Transverse colon (tissue), 4 donors: ENCODE measurements at regions not wholly inside any gene's neighbourhood (a gene's known extent, or its start where the extent isn't known, plus 50 kb on each side); places are given as distances from the start of the nearest gene placed in this dataset.

Experiments used
- DNase-seq: peaks from one replicate; pipeline ENCODE4 v3.0.0-alpha.2; 2019
- H3K27ac ChIP-seq, 4 donors: fragments of 200-600 bp; sonication (generic); 2 replicates each; pipeline ENCODE4 v1.5.1; 2016 to 2018; ENCODE audit warnings: inconsistent platforms in 4 of 4
- H3K27me3 ChIP-seq: fragments of 200-600 bp; sonication (generic); 2 replicates; pipeline ENCODE4 v1.5.1; 2017; ENCODE audit warnings: inconsistent platforms
- H3K36me3 ChIP-seq, 4 donors: fragments of 200-600 bp; sonication (generic); 2 replicates each; pipeline ENCODE4 v1.5.1; 2017 to 2019; ENCODE audit warnings: inconsistent platforms in 4 of 4
- H3K4me1 ChIP-seq, 4 donors: fragments of 200-600 bp; sonication (generic); 2 replicates each; pipeline ENCODE4 v1.5.1; 2017 to 2020; ENCODE audit warnings: inconsistent platforms in 4 of 4
- H3K4me3 ChIP-seq, 4 donors: fragments of 200-600 bp; sonication (generic); 1 replicate in 1 of 4; 2 replicates in 3 of 4; pipeline versions ENCODE4 v1.5.1 to v1.6.1; 2017 to 2019; ENCODE audit warnings: inconsistent platforms in 4 of 4
- H3K9me3 ChIP-seq, 2 donors: fragments of 200-600 bp; sonication (generic); 2 replicates each; pipeline ENCODE4 v1.5.1; 2017 to 2019; ENCODE audit warnings: inconsistent platforms in 2 of 2
- CTCF ChIP-seq, 5 experiments: fragments of 200-600 bp in 3 of 5; fragments of 450-650 bp in 2 of 5; sonication (generic) in 3 of 5; IDR thresholded peaks; 1 replicate in 2 of 5; 2 replicates in 3 of 5; pipeline ENCODE4 v1.5.1; 2016 to 2017; ENCODE audit warnings: antibody characterized with exemption in 5 of 5, inconsistent platforms in 3 of 5, mild to moderate bottlenecking in 2 of 5, moderate library complexity in 1 of 5
- EP300 ChIP-seq: sonication (generic); formaldehyde crosslinking; IDR thresholded peaks from one replicate; pipeline ENCODE4 v1.6.1; 2017; ENCODE audit warnings: antibody characterized with exemption, low read depth
- POLR2A ChIP-seq: fragments of 450-650 bp; IDR thresholded peaks from one replicate; pipeline ENCODE4 v1.6.1; 2016; ENCODE audit warnings: antibody characterized with exemption, mild to moderate bottlenecking, moderate library complexity
- POLR2AphosphoS5 ChIP-seq, 3 donors: sonication (generic); formaldehyde crosslinking; IDR thresholded peaks; one replicate each; pipeline ENCODE4 v1.6.1; 2016; ENCODE audit warnings: antibody characterized with exemption in 3 of 3
- WGBS, 2 donors: methylation state at CpG; one replicate each; pipeline ENCODE4 v1.1.5; 2018; ENCODE audit warnings: low coverage in 1 of 2; 5-methylcytosine and 5-hydroxymethylcytosine counted together
- in situ Hi-C, 4 donors: fragments of 200-750 bp; cut with MboI; loops; one replicate each; pipeline versions ENCODE4 v1.15.0 to v1.15.1; 2017; ENCODE audit warnings: low sequenced_read_pairs in 3 of 4, low pct_ligation_motif_present in 1 of 4, low pct_unique_long_range_greater_than_20kb in 1 of 4
- intact Hi-C: fragments of 100-400 bp; cut with DNase I; formaldehyde crosslinking; loops from one replicate; pipeline ENCODE4 v1.15.1; 2023; ENCODE audit warnings: low total_unique reads

GRCh38 chr16:55179411-55179810 lies 144.6 kb upstream of the IRX6 start:
- H3K4me3 ChIP-seq: no peak overlapping the region
- no peak overlapping the region for H3K27ac ChIP-seq
- DNase-seq: no peak
- H3K36me3 ChIP-seq: no peaks in the 10 kb centered on the region
- 29 to 35% methylated on average over 1 of the region's 1 CpG for WGBS, 2 donors
- TF ChIP-seq POLR2A (no peak), EP300 (no peak), CTCF (IDR thresholded peaks at IDR 0.05) (no peak), POLR2AphosphoS5 (IDR thresholded peaks at IDR 0.05) (no peak)
- no peaks in the 10 kb centered on the region for H3K9me3 ChIP-seq
- in situ Hi-C loops: no loop called here
- intact Hi-C loops: no loop called here
- H3K27me3 ChIP-seq: peaks cover 5% of the 10 kb centered on the region
- H3K4me1 ChIP-seq: no peaks in the 10 kb centered on the region

- no peaks in the 10 kb centered on the region for H3K4me1 ChIP-seq
- peaks cover 5% of the 10 kb centered on the region for H3K27me3 ChIP-seq
- no peak for DNase-seq
- WGBS, 2 donors: 76 to 79% methylated on average over 2 to 15 of the region's 15 CpGs
- H3K4me3 ChIP-seq: no peak overlapping the region
- no peaks in the 10 kb centered on the region for H3K9me3 ChIP-seq
- H3K27ac ChIP-seq: no peak overlapping the region
- in situ Hi-C loops: no loop called here
- no peaks in the 10 kb centered on the region for H3K36me3 ChIP-seq
- intact Hi-C loops: no loop called here
- no peak for TF ChIP-seq POLR2AphosphoS5 (IDR thresholded peaks at IDR 0.05)
- no peak for TF ChIP-seq POLR2A
- TF ChIP-seq CTCF (IDR thresholded peaks at IDR 0.05): no peak
- TF ChIP-seq EP300: no peak
These were observed 144.0 kb upstream of the IRX6 start for GRCh38 chr16:55179852-55180585.

GRCh38 chr16:55184052-55184451 lies 140.0 kb upstream of the IRX6 start:
- no peak overlapping the region for H3K4me3 ChIP-seq
- H3K4me1 ChIP-seq: no peaks in the 10 kb centered on the region
- H3K9me3 ChIP-seq: no peaks in the 10 kb centered on the region
- H3K27ac ChIP-seq: no peak overlapping the region
- H3K36me3 ChIP-seq: no peaks in the 10 kb centered on the region
- in situ Hi-C loops: no loop called here
- intact Hi-C loops: no loop called here
- DNase-seq: no peak
- H3K27me3 ChIP-seq: peaks cover 10% of the 10 kb centered on the region
- TF ChIP-seq EP300 (no peak), POLR2AphosphoS5 (IDR thresholded peaks at IDR 0.05) (no peak), POLR2A (no peak), CTCF (IDR thresholded peaks at IDR 0.05) (no peak)

GRCh38 chr16:55184619-55185018 lies 139.4 kb upstream of the IRX6 start:
- in situ Hi-C loops (no loop called here), intact Hi-C loops (no loop called here)
- TF ChIP-seq POLR2A: no peak
- no peak for TF ChIP-seq POLR2AphosphoS5 (IDR thresholded peaks at IDR 0.05)
- no peak for TF ChIP-seq EP300
- TF ChIP-seq CTCF (IDR thresholded peaks at IDR 0.05): no peak
- DNase-seq: no peak
- Histone ChIP-seq H3K27me3 (peaks cover 10% of the 10 kb centered on the region), H3K4me1 (no peaks in the 10 kb centered on the region), H3K27ac (no peak overlapping the region), H3K4me3 (no peak overlapping the region), H3K36me3 (no peaks in the 10 kb centered on the region), H3K9me3 (no peaks in the 10 kb centered on the region)
- WGBS, 2 donors: 20 to 33% methylated on average over 3 of the region's 3 CpGs
